Fibroblast of skin of abdomen (primary cell): ENCODE measurements at regions not wholly inside any gene's neighbourhood (a gene's known extent, or its start where the extent isn't known, plus 50 kb on each side); places are given as distances from the start of the nearest gene placed in this dataset.
A peak's percentile ranks its signal among the peaks of the same experiment; 100 is the strongest.

Experiments used
- DNase-seq: peaks from one replicate; pipeline ENCODE4 v3.0.0-alpha.2; 2013

GRCh38 chr1:168631671-168632400, 55.4 kb downstream of the XCL1 start:
- no peak for DNase-seq

GRCh38 chr1:168634951-168635532, 58.6 kb downstream of the XCL1 start:
- no peak for DNase-seq

- no peak for DNase-seq
Observed at GRCh38 chr1:168636200-168636599, 59.8 kb downstream of the XCL1 start.

DNA sequence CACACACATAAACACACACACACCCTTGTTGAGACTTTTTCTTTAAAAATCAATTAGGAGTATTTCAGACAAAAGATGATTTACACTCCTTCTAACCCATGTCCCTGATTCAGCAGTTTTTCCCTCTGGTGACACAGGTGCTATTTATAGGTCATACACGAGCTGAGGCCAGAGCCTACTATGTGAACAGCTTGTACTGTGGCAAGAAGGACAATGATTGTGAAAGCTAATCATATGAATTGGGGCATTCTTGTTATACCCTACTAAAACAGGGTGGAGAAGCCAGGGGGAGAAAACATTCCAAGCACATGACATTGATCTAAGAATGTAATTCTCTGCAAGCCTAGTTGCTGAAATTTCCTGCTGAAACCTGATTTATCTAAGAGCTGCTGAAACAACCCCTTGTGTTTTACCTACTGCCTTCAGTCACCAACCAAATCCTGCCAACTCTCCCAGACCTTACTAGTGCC, 60.3 kb downstream of the XCL1 start:
- peak; percentile 80 for DNase-seq

DNA sequence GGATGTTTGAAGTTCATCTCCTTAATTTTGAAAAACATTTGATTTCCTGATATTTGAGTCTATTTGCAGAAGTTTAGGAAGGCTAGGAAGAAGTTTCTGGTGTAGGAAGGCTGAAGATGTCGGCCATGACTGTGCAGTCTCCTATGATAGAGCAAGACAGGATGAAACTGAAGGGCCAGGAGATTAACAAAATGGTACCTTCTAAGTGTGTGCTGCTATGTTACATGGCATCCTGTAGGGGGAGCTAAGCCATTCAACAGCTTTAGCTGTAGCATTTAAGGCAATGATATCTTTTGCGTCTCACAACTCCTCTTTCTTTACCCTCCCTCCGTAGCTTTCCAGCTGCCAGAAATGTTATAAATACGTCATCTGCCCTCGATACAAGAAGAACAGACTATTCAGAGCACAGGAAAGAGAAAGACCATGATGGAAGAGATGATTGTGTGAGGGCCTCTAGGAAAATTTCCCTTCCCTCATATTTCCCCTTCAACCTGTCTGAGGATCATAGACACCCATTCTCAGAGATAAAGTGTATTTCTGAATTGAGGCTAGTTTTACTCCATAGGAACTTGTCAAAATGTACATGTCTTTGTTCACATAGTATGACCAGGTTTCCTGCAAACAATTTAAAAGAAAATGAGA, 61.1 kb downstream of the XCL1 start:
- DNase-seq, result peak; percentile 16

- no peak for DNase-seq
Observed at GRCh38 chr1:168638884-168639283, 62.5 kb downstream of the XCL1 start.

GRCh38 chr1:168640182-168640581, 63.8 kb downstream of the XCL1 start:
- no peak for DNase-seq

DNA sequence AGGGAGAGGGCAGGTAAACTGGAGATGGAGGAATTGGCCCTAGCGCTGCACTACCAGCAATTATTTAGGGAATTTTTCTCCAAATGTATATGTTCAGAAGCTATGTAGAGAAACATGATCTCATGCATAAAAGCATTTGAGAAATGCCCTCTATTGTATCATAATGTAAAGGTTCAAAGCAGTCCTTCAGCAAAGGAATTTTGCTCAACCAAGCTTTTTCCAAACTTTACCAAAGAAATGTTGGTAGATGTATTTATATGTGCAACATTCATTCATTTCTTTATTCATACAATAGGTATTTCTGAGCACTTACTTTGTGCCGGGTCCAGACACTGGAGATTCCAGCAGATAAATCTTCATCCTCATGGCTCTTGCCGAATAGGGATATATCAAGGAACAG, 64.4 kb downstream of the XCL1 start:
- peak; percentile 81 for DNase-seq

DNA sequence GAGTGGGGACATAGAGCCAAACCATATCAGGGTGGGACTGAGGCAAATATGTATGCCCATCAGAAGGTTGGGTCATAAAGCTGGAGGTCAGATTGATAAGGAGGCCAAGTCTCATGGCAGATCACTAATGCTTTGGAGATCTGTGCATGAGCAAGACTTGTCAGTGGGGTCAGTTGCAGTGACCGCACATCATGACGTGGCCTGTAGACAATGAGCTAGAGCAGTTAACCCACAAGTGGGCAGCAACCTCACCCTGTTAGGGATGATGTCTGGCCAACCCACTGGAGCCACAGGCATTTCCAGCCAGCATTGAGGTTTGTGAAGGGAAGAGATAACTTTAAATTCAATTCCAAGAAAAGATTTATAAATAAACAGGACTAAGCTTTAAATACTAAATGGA, 66.7 kb downstream of the XCL1 start:
- DNase-seq, result peak; percentile 55
